GM19452 (cell line): ENCODE measurements at regions not wholly inside any gene's neighbourhood (a gene's known extent, or its start where the extent isn't known, plus 50 kb on each side); places are given as distances from the start of the nearest gene placed in this dataset.

Experiments used
- ATAC-seq: cut with Tn5 transposase; IDR thresholded peaks from one replicate; pipeline ENCODE4 v1.9.1; 2021; ENCODE audit not compliant: unreplicated experiment

GRCh38 chr14:97413966-97414717 lies 617.0 kb downstream of the VRK1 start:
- ATAC-seq, result no peak

- no peak for ATAC-seq
Measured at GRCh38 chr14:97414718-97415098, 617.5 kb downstream of the VRK1 start.

GRCh38 chr14:97415907-97416306 lies 618.7 kb downstream of the VRK1 start:
- ATAC-seq, result no peak

- ATAC-seq, result no peak
Measured at GRCh38 chr14:97416550-97416949, 619.4 kb downstream of the VRK1 start.

- ATAC-seq, result no peak
Measured at GRCh38 chr14:97417331-97417730, 620.1 kb downstream of the VRK1 start.

- no peak for ATAC-seq
Measured at GRCh38 chr14:97420211-97420610, 623.0 kb downstream of the VRK1 start.

GRCh38 chr14:97426776-97427175 lies 629.6 kb downstream of the VRK1 start:
- no peak for ATAC-seq

GRCh38 chr14:97428808-97429440 lies 631.7 kb downstream of the VRK1 start:
- ATAC-seq, result no peak

GRCh38 chr14:97432586-97432985 lies 635.4 kb downstream of the VRK1 start:
- no peak for ATAC-seq

GRCh38 chr14:97441740-97442362 lies 644.7 kb downstream of the VRK1 start:
- no peak for ATAC-seq

- no peak for ATAC-seq
Measured at GRCh38 chr14:97442363-97442762, 645.2 kb downstream of the VRK1 start.

- no peak for ATAC-seq
Measured at GRCh38 chr14:97443412-97443811, 646.2 kb downstream of the VRK1 start.

- ATAC-seq, result no peak
Measured at GRCh38 chr14:97444248-97444647, 647.1 kb downstream of the VRK1 start.

- ATAC-seq, result no peak
Measured at GRCh38 chr14:97445367-97445766, 648.2 kb downstream of the VRK1 start.

GRCh38 chr14:97446087-97446486 lies 648.9 kb downstream of the VRK1 start:
- ATAC-seq, result no peak

- no peak for ATAC-seq
Measured at GRCh38 chr14:97452314-97452713, 655.1 kb downstream of the VRK1 start.

- ATAC-seq, result no peak
Measured at GRCh38 chr14:97453991-97454390, 656.8 kb downstream of the VRK1 start.

GRCh38 chr14:97456462-97456861 lies 659.3 kb downstream of the VRK1 start:
- no peak for ATAC-seq

- no peak for ATAC-seq
Measured at GRCh38 chr14:97456958-97457357, 659.8 kb downstream of the VRK1 start.

GRCh38 chr14:97457575-97458085 lies 660.4 kb downstream of the VRK1 start:
- no peak for ATAC-seq

- no peak for ATAC-seq
Measured at GRCh38 chr14:97458255-97458654, 661.1 kb downstream of the VRK1 start.
